WTC11 (cell line): ENCODE measurements at regions not wholly inside any gene's neighbourhood (a gene's known extent, or its start where the extent isn't known, plus 50 kb on each side); places are given as distances from the start of the nearest gene placed in this dataset.

Experiments used
- ATAC-seq: fragments of 200-7000 bp; cut with Tn5 transposase; 2 replicates; pipeline ENCODE4 v1.10.0; 2021; ENCODE audit warnings: mild to moderate bottlenecking, moderate library complexity
- CTCF ChIA-PET: fragments of 300-600 bp; sonication (Branson Sonifier 250); formaldehyde crosslinking; loops from one replicate; lab custom pipeline; 2021; ENCODE audit warnings: antibody characterized with exemption; lab: Charles Lee
- POLR2A ChIA-PET: fragments of 350-600 bp; sonication (Branson Sonifier 250); formaldehyde crosslinking; loops from one replicate; lab custom pipeline; 2021; ENCODE audit warnings: antibody characterized with exemption; lab: Charles Lee
- DNase-seq: peaks from one replicate; pipeline ENCODE4 v3.0.0; 2021; ENCODE audit warnings: low spot score
- H3K27ac Mint-ChIP-seq: 2 replicates; pipeline ENCODE4 v1.8.0; 2021; ENCODE audit warnings: mixed read lengths
- H3K27me3 Mint-ChIP-seq: 2 replicates; pipeline ENCODE4 v1.8.0; 2021; ENCODE audit warnings: low read depth, mild to moderate bottlenecking, moderate library complexity, mixed read lengths
- H3K36me3 Mint-ChIP-seq: 2 replicates; pipeline ENCODE4 v1.8.0; 2021; ENCODE audit warnings: mixed read lengths
- H3K4me1 Mint-ChIP-seq: 2 replicates; pipeline ENCODE4 v1.8.0; 2022; ENCODE audit warnings: mixed read lengths
- H3K4me3 Mint-ChIP-seq: 2 replicates; pipeline ENCODE4 v1.8.0; 2021; ENCODE audit warnings: mild to moderate bottlenecking, moderate library complexity, mixed read lengths
- H3K9me3 Mint-ChIP-seq: 2 replicates; pipeline ENCODE4 v1.8.0; 2021; ENCODE audit warnings: mixed read lengths
- CDX4 ChIP-seq: fragments of 250-450 bp; sonication (Bioruptor Pico); IDR thresholded peaks from 2 replicates; pipeline ENCODE4 v1.9.0; 2021; ENCODE audit warnings: moderate library complexity, mild to moderate bottlenecking, inconsistent platforms, borderline replicate concordance
- HMGXB4 ChIP-seq: sonication (generic); formaldehyde crosslinking; IDR thresholded peaks from 2 replicates; pipeline ENCODE4 v1.8.1; 2023; ENCODE audit warnings: mild to moderate bottlenecking, moderate library complexity, missing genetic modification reagents
- KAT7 ChIP-seq: sonication (generic); formaldehyde crosslinking; IDR thresholded peaks from 2 replicates; pipeline ENCODE4 v1.8.1; 2023; ENCODE audit warnings: missing genetic modification reagents, mild to moderate bottlenecking, borderline replicate concordance
- MYBL2 ChIP-seq: sonication (generic); formaldehyde crosslinking; IDR thresholded peaks from 2 replicates; pipeline ENCODE4 v1.8.1; 2023; ENCODE audit warnings: mild to moderate bottlenecking, moderate library complexity, missing genetic modification reagents
- NFE2L1 ChIP-seq: sonication (generic); formaldehyde crosslinking; IDR thresholded peaks from 2 replicates; pipeline ENCODE4 v1.8.1; 2023; ENCODE audit warnings: missing genetic modification reagents
- TEAD1 ChIP-seq: sonication (generic); formaldehyde crosslinking; IDR thresholded peaks from 2 replicates; pipeline ENCODE4 v1.8.0; 2022; ENCODE audit warnings: mild to moderate bottlenecking, missing genetic modification reagents
- ZNF138 ChIP-seq: sonication (generic); formaldehyde crosslinking; conservative IDR thresholded peaks from 2 replicates; pipeline ENCODE4 v1.8.1; 2022; ENCODE audit warnings: mild to moderate bottlenecking, moderate library complexity, missing genetic modification reagents
- ZNF219 ChIP-seq: sonication (generic); formaldehyde crosslinking; IDR thresholded peaks from 2 replicates; pipeline ENCODE4 v1.8.0; 2023; ENCODE audit warnings: missing genetic modification reagents, mild to moderate bottlenecking, borderline replicate concordance
- ZNF425 ChIP-seq: fragments of 250-450 bp; sonication (Bioruptor Pico); conservative IDR thresholded peaks from 2 replicates; pipeline ENCODE4 v1.9.0; 2021; ENCODE audit warnings: mild to moderate bottlenecking
- ZNF512 ChIP-seq: sonication (generic); formaldehyde crosslinking; IDR thresholded peaks from 2 replicates; pipeline ENCODE4 v1.8.1; 2022; ENCODE audit warnings: missing genetic modification reagents, borderline replicate concordance
- ZNF532 ChIP-seq: fragments of 250-450 bp; sonication (Bioruptor Pico); IDR thresholded peaks from 2 replicates; pipeline ENCODE4 v1.9.0; 2021; ENCODE audit warnings: mild to moderate bottlenecking, borderline replicate concordance
- ZNF671 ChIP-seq: fragments of 250-450 bp; sonication (Bioruptor Pico); IDR thresholded peaks from 2 replicates; pipeline ENCODE4 v1.8.0; 2021; ENCODE audit warnings: mild to moderate bottlenecking

GRCh38 chr5:50945139-50945538 is 278.7 kb downstream of the PARP8 start (continued):
- TF ChIP-seq KAT7 (CRISPR knock-in tag), result no peak

- peaks cover 35% of the 10 kb centered on the region for H3K9me3 Mint-ChIP-seq
- no peaks in the 10 kb centered on the region; the same call in 1 of the 2 replicates for H3K27me3 Mint-ChIP-seq
- no peak for DNase-seq
- no peak overlapping the region for H3K4me3 Mint-ChIP-seq
- CTCF ChIA-PET, result no interaction called here
- TF ChIP-seq TEAD1 (CRISPR knock-in tag) (no peak), ZNF138 (CRISPR knock-in tag) (no peak), ZNF512 (CRISPR knock-in tag) (no peak), ZNF532 (CRISPR knock-in tag) (no peak)
- H3K36me3 Mint-ChIP-seq, result peaks cover 23% of the 10 kb centered on the region
- POLR2A ChIA-PET, result no interaction called here
- no peak overlapping the region for H3K27ac Mint-ChIP-seq
- H3K4me1 Mint-ChIP-seq, result no peaks in the 10 kb centered on the region
- ATAC-seq, result no peak
These were observed 281.7 kb downstream of the PARP8 start for GRCh38 chr5:50947906-50948683.

GRCh38 chr5:50953290-50953689 is 286.9 kb downstream of the PARP8 start:
- no peaks in the 10 kb centered on the region for H3K9me3 Mint-ChIP-seq
- H3K27me3 Mint-ChIP-seq, result no peaks in the 10 kb centered on the region
- TF ChIP-seq ZNF671 (CRISPR knock-in tag) (no peak), ZNF219 (CRISPR knock-in tag) (no peak), MYBL2 (CRISPR knock-in tag) (no peak), ZNF425 (CRISPR knock-in tag) (no peak), TEAD1 (CRISPR knock-in tag) (no peak), HMGXB4 (no peak), NFE2L1 (CRISPR knock-in tag) (no peak), CDX4 (CRISPR knock-in tag) (no peak)
- TF ChIP-seq, all 79 proteins: peak for 0
- Mint-ChIP-seq H3K27ac (no peak overlapping the region), H3K4me3 (no peak overlapping the region), H3K36me3 (no peaks in the 10 kb centered on the region), H3K4me1 (no peaks in the 10 kb centered on the region)
- DNase-seq, result no peak
- ChIA-PET POLR2A (no interaction called here), CTCF (no interaction called here)
- ATAC-seq, result no peak
